A204.1 (cell line): ENCODE measurements at regions not wholly inside any gene's neighbourhood (a gene's known extent, or its start where the extent isn't known, plus 50 kb on each side); places are given as distances from the start of the nearest gene placed in this dataset.

Source experiments
- FAIRE-seq: peaks from 2 replicates; lab custom pipeline; 2012; peaks lifted over from hg19 to GRCh38; lab: Jason Lieb, UNC

GRCh38 chr7:16055263-16055976 is 365.9 kb downstream of the CRPPA start:
- no peak for FAIRE-seq

GRCh38 chr7:16051561-16052255 is 365.2 kb upstream of the MEOX2 start:
- no peak for FAIRE-seq

- no peak for FAIRE-seq
Measured at GRCh38 chr7:16046041-16046440, 359.6 kb upstream of the MEOX2 start.

- FAIRE-seq, result no peak
Measured at GRCh38 chr7:16045296-16045695, 358.8 kb upstream of the MEOX2 start.

GRCh38 chr7:16044645-16045044 is 358.2 kb upstream of the MEOX2 start:
- no peak for FAIRE-seq

- FAIRE-seq, result no peak
Measured at GRCh38 chr7:16040346-16040745, 353.9 kb upstream of the MEOX2 start.

- FAIRE-seq, result no peak
Measured at GRCh38 chr7:16038906-16039305, 352.4 kb upstream of the MEOX2 start.

- no peak for FAIRE-seq
Measured at GRCh38 chr7:16035392-16035791, 348.9 kb upstream of the MEOX2 start.

GRCh38 chr7:16034866-16035265 is 348.4 kb upstream of the MEOX2 start:
- FAIRE-seq, result no peak

- no peak for FAIRE-seq
Measured at GRCh38 chr7:16034353-16034752, 347.9 kb upstream of the MEOX2 start.

GRCh38 chr7:16033233-16033632 is 346.8 kb upstream of the MEOX2 start:
- no peak for FAIRE-seq

- no peak for FAIRE-seq
Measured at GRCh38 chr7:16028636-16029035, 342.2 kb upstream of the MEOX2 start.

GRCh38 chr7:16028103-16028502 is 341.6 kb upstream of the MEOX2 start:
- no peak for FAIRE-seq

GRCh38 chr7:16027396-16027795 is 340.9 kb upstream of the MEOX2 start:
- FAIRE-seq, result no peak

GRCh38 chr7:16026253-16027020 is 340.0 kb upstream of the MEOX2 start:
- no peak for FAIRE-seq

GRCh38 chr7:16025696-16026095 is 339.2 kb upstream of the MEOX2 start:
- FAIRE-seq, result no peak

GRCh38 chr7:16023503-16023902 is 337.0 kb upstream of the MEOX2 start:
- FAIRE-seq, result no peak

- FAIRE-seq, result no peak
Measured at GRCh38 chr7:16023046-16023445, 336.6 kb upstream of the MEOX2 start.

- no peak for FAIRE-seq
Measured at GRCh38 chr7:16021851-16022250, 335.4 kb upstream of the MEOX2 start.

- no peak for FAIRE-seq
Measured at GRCh38 chr7:16015981-16016380, 329.5 kb upstream of the MEOX2 start.

GRCh38 chr7:16014031-16014430 is 327.5 kb upstream of the MEOX2 start:
- no peak for FAIRE-seq

- no peak for FAIRE-seq
Measured at GRCh38 chr7:16007911-16008310, 321.4 kb upstream of the MEOX2 start.

- FAIRE-seq, result no peak
Measured at GRCh38 chr7:16004702-16005101, 318.2 kb upstream of the MEOX2 start.
